DND-41 (cell line): ENCODE measurements at regions not wholly inside any gene's neighbourhood (a gene's known extent, or its start where the extent isn't known, plus 50 kb on each side); places are given as distances from the start of the nearest gene placed in this dataset.

Experiments used
- ATAC-seq: fragments of 200-7000 bp; cut with Tn5 transposase; 3 replicates; pipeline ENCODE4 v1.9.1; 2021; ENCODE audit warnings: low read depth; ENCODE audit not compliant: insufficient read depth
- DNase-seq: peaks from one replicate; pipeline ENCODE4 v3.0.0-alpha.2; 2020
- H2AFZ ChIP-seq: 2 replicates; pipeline ENCODE4 v1.6.0; 2012; ENCODE audit warnings: low read depth, low read length
- H3K27ac ChIP-seq: 2 replicates; pipeline ENCODE4 v1.5.1; 2012; ENCODE audit warnings: low read length, inconsistent platforms
- H3K27me3 ChIP-seq: fragments of 200-600 bp; sonication (generic); 2 replicates; pipeline ENCODE4 v1.6.0; 2012; ENCODE audit warnings: low read length, mild to moderate bottlenecking, inconsistent platforms; ENCODE audit not compliant: insufficient read depth, poor library complexity
- H3K36me3 ChIP-seq: 2 replicates; pipeline ENCODE4 v1.5.1; 2012; ENCODE audit warnings: low read length, inconsistent platforms; ENCODE audit not compliant: insufficient read depth
- H3K4me1 ChIP-seq: 2 replicates; pipeline ENCODE4 v1.5.1; 2012; ENCODE audit warnings: mild to moderate bottlenecking, low read length; ENCODE audit not compliant: insufficient read depth
- H3K4me2 ChIP-seq: 2 replicates; pipeline ENCODE4 v1.6.0; 2012; ENCODE audit warnings: mild to moderate bottlenecking, moderate library complexity, low read length, inconsistent platforms; ENCODE audit not compliant: insufficient read depth
- H3K4me3 ChIP-seq, 2 experiments: fragments of 200-600 bp in 1 of 2; shearing (Covaris generic) in 1 of 2; 2 replicates each; pipeline ENCODE4 v1.5.1; 2012 to 2016; ENCODE audit warnings: inconsistent platforms in 2 of 2, low read length in 2 of 2, mild to moderate bottlenecking in 2 of 2, low read depth in 1 of 2, moderate library complexity in 1 of 2
- H3K79me2 ChIP-seq: 2 replicates; pipeline ENCODE4 v1.6.0; 2012; ENCODE audit warnings: low read length, inconsistent platforms; ENCODE audit not compliant: insufficient read depth
- H3K9ac ChIP-seq: 2 replicates; pipeline ENCODE4 v1.6.0; 2012; ENCODE audit warnings: low read depth, mild to moderate bottlenecking, inconsistent platforms, low read length, moderate library complexity
- H3K9me3 ChIP-seq: 2 replicates; pipeline ENCODE4 v1.5.1; 2012; ENCODE audit warnings: low read length, moderate library complexity, mild to moderate bottlenecking, inconsistent platforms; ENCODE audit not compliant: insufficient read depth, severe bottlenecking
- H4K20me1 ChIP-seq: 2 replicates; pipeline ENCODE4 v1.6.0; 2012; ENCODE audit warnings: low read length; ENCODE audit not compliant: insufficient read depth
- CTCF ChIP-seq: IDR thresholded peaks from 2 replicates; pipeline ENCODE4 v1.5.1; 2012; ENCODE audit warnings: borderline replicate concordance, low read length, moderate library complexity, mild to moderate bottlenecking; ENCODE audit not compliant: poor library complexity, severe bottlenecking; ENCODE audit errors: extremely low read depth
- EZH2 ChIP-seq: IDR thresholded peaks from 3 replicates; pipeline ENCODE4 v1.6.1; 2012; ENCODE audit warnings: borderline replicate concordance, low read depth, mild to moderate bottlenecking, moderate library complexity, low read length, inconsistent platforms; ENCODE audit not compliant: severe bottlenecking

GRCh38 chr18:59801576-59801975 is 98.2 kb upstream of the PMAIP1 start:
- Histone ChIP-seq H3K36me3 (no peaks in the 10 kb centered on the region), H3K4me3 (no peak overlapping the region), H3K79me2 (no peaks in the 10 kb centered on the region), H3K4me2 (no peak overlapping the region), H3K9me3 (no peaks in the 10 kb centered on the region), H3K9ac (no peak overlapping the region), H4K20me1 (no peaks in the 10 kb centered on the region), H3K27me3 (no peaks in the 10 kb centered on the region), H2AFZ (no peak overlapping the region), H3K27ac (no peak overlapping the region), H3K4me1 (no peaks in the 10 kb centered on the region)
- ATAC-seq (no peak), DNase-seq (no peak)
- TF ChIP-seq CTCF (no peak), EZH2 (no peak)

GRCh38 chr18:59800897-59801296 is 98.9 kb upstream of the PMAIP1 start:
- Histone ChIP-seq H4K20me1 (no peaks in the 10 kb centered on the region), H3K4me3 (no peak overlapping the region), H3K4me1 (no peaks in the 10 kb centered on the region), H3K36me3 (no peaks in the 10 kb centered on the region), H3K79me2 (no peaks in the 10 kb centered on the region), H3K27ac (no peak overlapping the region), H3K4me2 (no peak overlapping the region), H3K27me3 (no peaks in the 10 kb centered on the region), H3K9me3 (no peaks in the 10 kb centered on the region), H3K9ac (no peak overlapping the region), H2AFZ (no peak overlapping the region)
- no peak for DNase-seq
- no peak for TF ChIP-seq EZH2
- no peak for TF ChIP-seq CTCF
- no peak for ATAC-seq

- Histone ChIP-seq H2AFZ (no peak overlapping the region), H3K27ac (no peak overlapping the region), H3K9ac (no peak overlapping the region), H3K79me2 (no peaks in the 10 kb centered on the region), H3K9me3 (no peaks in the 10 kb centered on the region), H4K20me1 (no peaks in the 10 kb centered on the region), H3K27me3 (no peaks in the 10 kb centered on the region), H3K36me3 (no peaks in the 10 kb centered on the region), H3K4me1 (no peaks in the 10 kb centered on the region), H3K4me2 (no peak overlapping the region), H3K4me3 (no peak overlapping the region)
- ATAC-seq (peak; percentile 62), DNase-seq (no peak)
- no peak for TF ChIP-seq EZH2
- no peak for TF ChIP-seq CTCF
These were observed 100.3 kb upstream of the PMAIP1 start for GRCh38 chr18:59799383-59800015.

GRCh38 chr18:59795882-59796281 is 98.7 kb upstream of the CCBE1 start:
- Histone ChIP-seq H4K20me1 (no peaks in the 10 kb centered on the region), H3K27ac (no peak overlapping the region), H3K9me3 (no peaks in the 10 kb centered on the region), H3K27me3 (no peaks in the 10 kb centered on the region), H3K9ac (no peak overlapping the region), H3K4me3 (no peak overlapping the region), H3K79me2 (no peaks in the 10 kb centered on the region), H3K4me1 (no peaks in the 10 kb centered on the region), H3K4me2 (no peak overlapping the region), H3K36me3 (no peaks in the 10 kb centered on the region), H2AFZ (no peak overlapping the region)
- no peak for TF ChIP-seq EZH2
- TF ChIP-seq CTCF, result no peak
- DNase-seq (no peak), ATAC-seq (no peak)
